Tibial artery (tissue), 4 donors: ENCODE measurements at regions not wholly inside any gene's neighbourhood (a gene's known extent, or its start where the extent isn't known, plus 50 kb on each side); places are given as distances from the start of the nearest gene placed in this dataset.

Experiments
- DNase-seq, 2 donors: peaks; one replicate each; pipeline ENCODE4 v3.0.0-alpha.2; 2019
- H3K27ac ChIP-seq, 2 donors: fragments of 200-600 bp; sonication (generic) in 1 of 2; 1 replicate in 1 of 2; 2 replicates in 1 of 2; pipeline ENCODE4 v1.5.1; 2018 to 2019; ENCODE audit warnings: mild to moderate bottlenecking in 1 of 2
- H3K27me3 ChIP-seq, 2 donors: fragments of 200-600 bp; sonication (generic) in 1 of 2; one replicate each; pipeline versions ENCODE4 v1.5.1 to v1.6.0; 2016 to 2019
- H3K36me3 ChIP-seq, 3 donors: fragments of 200-600 bp; sonication (generic) in 2 of 3; one replicate each; pipeline ENCODE4 v1.5.1; 2016 to 2019; ENCODE audit warnings: mild to moderate bottlenecking in 2 of 3
- H3K4me1 ChIP-seq, 4 donors: fragments of 200-600 bp; sonication (generic) in 2 of 4; 1 replicate in 3 of 4; 2 replicates in 1 of 4; pipeline ENCODE4 v1.5.1; 2016 to 2019
- H3K4me3 ChIP-seq, 2 donors: fragments of 200-600 bp; sonication (generic) in 1 of 2; 1 replicate in 1 of 2; 2 replicates in 1 of 2; pipeline ENCODE4 v1.5.1; 2018 to 2019; ENCODE audit warnings: mild to moderate bottlenecking in 2 of 2
- H3K9me3 ChIP-seq, 3 donors: fragments of 200-600 bp; sonication (generic) in 1 of 3; one replicate each; pipeline ENCODE4 v1.5.1; 2016 to 2019
- intact Hi-C: fragments of 100-400 bp; cut with DNase I; formaldehyde crosslinking; loops from one replicate; pipeline ENCODE4 v1.15.0; 2023; ENCODE audit warnings: low total_unique reads
- TF ChIP-seq, protein P1 (sequence below), 2 experiments: fragments of 200-600 bp in 1 of 2; fragments of 450-650 bp in 1 of 2; IDR thresholded peaks; one replicate each; pipeline ENCODE4 v1.5.1; 2017 to 2019; ENCODE audit warnings: antibody characterized with exemption in 2 of 2, mild to moderate bottlenecking in 1 of 2, moderate library complexity in 1 of 2

DNA sequence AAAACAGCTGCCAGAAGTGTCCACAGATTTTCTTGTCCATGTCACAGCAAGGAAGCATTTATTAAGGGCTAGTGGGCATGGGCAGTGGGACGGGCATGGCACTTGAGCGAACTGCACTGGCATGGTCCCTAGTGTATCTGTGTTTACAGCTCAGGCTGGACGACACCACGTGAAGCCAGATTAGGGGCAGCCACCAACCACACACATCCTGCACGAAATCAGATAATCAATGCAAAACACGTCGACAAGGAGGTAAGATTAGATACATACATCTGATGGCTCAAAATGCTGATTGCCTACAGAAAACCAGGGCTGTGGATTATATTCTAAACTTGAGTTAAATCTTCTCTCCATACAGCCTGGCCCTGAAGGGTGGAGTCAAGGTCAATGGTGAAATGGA lies 103.8 kb upstream of the ATP6AP2 start:
- Histone ChIP-seq H3K27ac (no peak overlapping the region), H3K9me3 (no peaks in the 10 kb centered on the region), H3K27me3 (no peaks in the 10 kb centered on the region), H3K4me3 (no peak overlapping the region), H3K36me3 (no peaks in the 10 kb centered on the region), H3K4me1 (peaks cover 0 to 6% (median 3%) of the 10 kb centered on the region in 4 donors)
- intact Hi-C loops: no loop called here
- DNase-seq: no peak
- TF ChIP-seq, protein P1, sequence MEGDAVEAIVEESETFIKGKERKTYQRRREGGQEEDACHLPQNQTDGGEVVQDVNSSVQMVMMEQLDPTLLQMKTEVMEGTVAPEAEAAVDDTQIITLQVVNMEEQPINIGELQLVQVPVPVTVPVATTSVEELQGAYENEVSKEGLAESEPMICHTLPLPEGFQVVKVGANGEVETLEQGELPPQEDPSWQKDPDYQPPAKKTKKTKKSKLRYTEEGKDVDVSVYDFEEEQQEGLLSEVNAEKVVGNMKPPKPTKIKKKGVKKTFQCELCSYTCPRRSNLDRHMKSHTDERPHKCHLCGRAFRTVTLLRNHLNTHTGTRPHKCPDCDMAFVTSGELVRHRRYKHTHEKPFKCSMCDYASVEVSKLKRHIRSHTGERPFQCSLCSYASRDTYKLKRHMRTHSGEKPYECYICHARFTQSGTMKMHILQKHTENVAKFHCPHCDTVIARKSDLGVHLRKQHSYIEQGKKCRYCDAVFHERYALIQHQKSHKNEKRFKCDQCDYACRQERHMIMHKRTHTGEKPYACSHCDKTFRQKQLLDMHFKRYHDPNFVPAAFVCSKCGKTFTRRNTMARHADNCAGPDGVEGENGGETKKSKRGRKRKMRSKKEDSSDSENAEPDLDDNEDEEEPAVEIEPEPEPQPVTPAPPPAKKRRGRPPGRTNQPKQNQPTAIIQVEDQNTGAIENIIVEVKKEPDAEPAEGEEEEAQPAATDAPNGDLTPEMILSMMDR (IDR thresholded peaks at IDR 0.05): no peak

DNA sequence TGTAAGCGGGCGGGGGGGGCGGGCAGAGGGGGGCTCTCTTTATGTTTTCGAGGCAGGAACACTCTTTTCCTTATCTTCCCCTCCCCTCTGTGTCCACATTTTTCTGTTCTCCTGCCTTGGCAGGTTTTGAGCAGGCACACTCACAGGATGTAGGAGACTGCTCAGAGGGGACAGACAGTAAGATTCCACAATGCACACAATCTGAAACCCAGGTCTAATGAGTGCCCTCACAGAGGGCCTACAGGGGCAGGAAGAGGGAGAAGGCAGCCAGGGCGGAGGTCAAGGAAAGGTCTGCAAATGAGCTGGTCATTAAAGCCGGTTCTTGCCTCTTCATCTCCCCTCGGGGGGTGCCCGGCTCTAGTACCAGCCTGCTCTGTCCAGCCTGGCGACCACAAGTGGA lies 106.1 kb upstream of the ATP6AP2 start:
- Histone ChIP-seq H3K36me3 (no peaks in the 10 kb centered on the region), H3K9me3 (no peaks in the 10 kb centered on the region), H3K4me1 (peaks cover 0 to 8% (median 3%) of the 10 kb centered on the region in 4 donors), H3K27ac (no peak overlapping the region), H3K27me3 (no peaks in the 10 kb centered on the region), H3K4me3 (no peak overlapping the region)
- intact Hi-C loops: no loop called here
- DNase-seq: no peak
- TF ChIP-seq, protein P1 (IDR thresholded peaks at IDR 0.05): no peak

DNA sequence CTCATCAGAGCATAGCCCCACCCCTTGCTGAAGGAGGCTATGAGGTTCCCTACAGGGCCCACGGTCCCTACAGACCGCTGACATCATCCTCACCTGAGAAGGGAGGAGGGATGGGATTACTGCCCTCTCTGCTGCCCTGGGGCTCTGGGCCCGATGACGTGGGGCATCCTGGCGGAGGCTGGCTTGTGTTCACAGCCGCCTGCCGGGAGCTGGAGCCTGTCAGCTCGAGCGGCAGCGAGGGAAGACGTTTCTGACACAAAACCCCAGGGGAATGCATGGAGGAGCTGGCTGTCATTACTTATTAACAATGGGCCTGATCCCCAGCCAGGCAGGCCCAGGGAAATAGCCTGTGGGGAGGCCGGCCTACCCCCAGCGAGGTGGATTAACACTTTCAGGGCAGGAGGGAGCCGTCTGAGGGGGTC lies 106.6 kb upstream of the ATP6AP2 start:
- Histone ChIP-seq H3K36me3 (no peaks in the 10 kb centered on the region), H3K4me1 (peaks cover 0 to 8% (median 3%) of the 10 kb centered on the region in 4 donors), H3K9me3 (no peaks in the 10 kb centered on the region), H3K4me3 (no peak overlapping the region), H3K27me3 (no peaks in the 10 kb centered on the region), H3K27ac (no peak overlapping the region)
- TF ChIP-seq, protein P1 (IDR thresholded peaks at IDR 0.05): no peak
- intact Hi-C loops: no loop called here
- no peak for DNase-seq

DNA sequence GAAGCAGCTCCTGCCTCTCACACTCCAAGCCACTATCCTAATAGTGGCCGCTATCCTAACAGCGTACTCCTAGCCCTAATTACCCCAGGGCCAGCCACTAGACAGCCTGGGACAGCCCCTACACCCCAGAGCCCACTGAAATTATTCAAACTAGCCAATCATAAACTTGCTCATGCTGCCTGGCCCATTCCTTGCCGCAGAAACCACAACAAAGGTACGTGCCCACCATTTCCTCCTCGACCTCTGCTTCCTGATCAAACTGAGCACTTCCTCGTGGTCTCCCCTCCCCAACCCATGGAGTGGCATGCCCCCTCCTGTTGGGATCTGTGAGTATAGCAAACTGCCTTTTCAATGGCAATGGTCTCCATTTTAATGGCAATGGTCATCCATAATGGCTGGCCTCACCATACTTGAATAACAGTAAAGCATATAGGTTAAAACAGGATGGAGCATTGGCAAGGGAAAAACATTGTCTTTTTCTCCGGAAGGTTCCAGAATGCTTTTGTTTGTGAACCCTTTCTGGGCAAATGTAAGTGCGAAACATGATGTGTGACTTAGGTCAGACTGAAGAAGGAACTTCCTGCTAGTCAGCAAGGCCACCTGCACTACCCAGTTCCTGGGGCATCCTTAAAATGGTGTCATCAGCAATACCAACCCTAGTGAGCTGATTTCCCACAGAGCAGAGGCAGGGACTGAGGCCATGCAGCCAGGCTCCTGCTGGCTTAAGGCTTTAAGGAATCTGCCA lies 107.1 kb upstream of the ATP6AP2 start:
- intact Hi-C loops: no loop called here
- Histone ChIP-seq H3K36me3 (no peaks in the 10 kb centered on the region), H3K4me3 (no peak overlapping the region), H3K9me3 (no peaks in the 10 kb centered on the region), H3K4me1 (peaks cover 0 to 8% (median 3%) of the 10 kb centered on the region in 4 donors), H3K27me3 (no peaks in the 10 kb centered on the region), H3K27ac (no peak overlapping the region)
- DNase-seq: no peak
- TF ChIP-seq, protein P1 (IDR thresholded peaks at IDR 0.05): no peak

DNA sequence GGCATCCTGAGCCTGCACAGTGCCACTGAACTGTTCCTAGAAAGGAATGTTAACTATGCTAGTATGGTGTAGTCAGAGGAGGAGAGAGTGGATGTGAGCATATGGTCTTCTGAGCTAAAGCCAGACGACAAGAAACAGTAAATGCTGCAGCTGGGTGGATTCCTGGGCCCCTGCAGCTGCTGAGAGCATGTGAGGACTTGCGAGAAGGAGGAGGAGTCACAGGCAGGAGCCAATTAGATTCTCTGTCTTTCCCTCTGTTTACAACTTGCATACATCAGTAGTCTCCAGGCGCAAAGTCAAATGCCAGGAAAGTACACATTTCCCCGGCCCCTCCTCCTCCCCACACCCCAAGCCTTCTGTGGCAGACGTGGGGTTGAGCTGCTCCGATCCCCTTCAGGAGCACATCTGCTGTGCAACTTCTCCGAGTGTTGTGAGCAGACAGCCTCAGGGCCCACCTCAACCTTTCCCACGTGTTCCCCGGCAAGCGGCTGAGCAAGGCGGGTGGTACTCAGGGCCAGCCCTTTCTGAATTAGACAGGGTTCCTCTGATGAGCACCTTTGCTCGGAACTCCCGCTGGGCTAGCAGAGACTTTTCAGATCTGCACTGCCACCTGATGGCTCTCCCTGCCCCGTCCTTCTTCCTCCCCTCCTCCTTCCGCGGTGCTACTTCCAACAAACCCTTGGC lies 108.7 kb upstream of the ATP6AP2 start:
- Histone ChIP-seq H3K36me3 (no peaks in the 10 kb centered on the region), H3K4me1 (peaks cover 0 to 8% (median 3%) of the 10 kb centered on the region in 4 donors), H3K9me3 (no peaks in the 10 kb centered on the region), H3K27me3 (no peaks in the 10 kb centered on the region), H3K4me3 (no peak overlapping the region), H3K27ac (no peak overlapping the region)
- no peak for DNase-seq
- intact Hi-C loops: no loop called here
- TF ChIP-seq, protein P1 (IDR thresholded peaks at IDR 0.05): no peak
